Stimulated activated naive CD4-positive, alpha-beta T cell (primary cell): ENCODE measurements at regions not wholly inside any gene's neighbourhood (a gene's known extent, or its start where the extent isn't known, plus 50 kb on each side); places are given as distances from the start of the nearest gene placed in this dataset.

Experiments used
- DNase-seq, 6 experiments: peaks; one replicate each; lab custom pipeline; 2025; lab: John Stamatoyannopoulos, UW

DNA sequence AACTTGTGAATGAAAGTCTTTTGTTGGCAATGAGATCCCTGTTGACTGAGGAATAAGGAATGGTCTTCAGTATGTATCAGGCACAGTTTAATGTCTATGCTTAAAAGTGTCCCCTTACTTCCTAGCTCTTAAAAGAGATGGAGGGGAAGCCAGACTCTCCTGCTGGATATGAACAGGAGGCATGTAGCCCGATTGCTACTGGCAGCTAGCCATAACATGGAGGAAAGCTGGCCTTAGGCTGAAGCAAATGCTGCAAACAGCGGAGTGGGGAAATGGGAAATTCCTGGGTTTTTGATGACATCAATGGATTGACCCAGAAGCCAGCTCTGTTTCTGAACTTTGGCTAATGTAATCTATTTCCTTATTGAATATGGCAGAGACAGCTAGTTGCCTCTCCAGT is 266.1 kb downstream of the SLC4A3 start:
- DNase-seq = no peak

DNA sequence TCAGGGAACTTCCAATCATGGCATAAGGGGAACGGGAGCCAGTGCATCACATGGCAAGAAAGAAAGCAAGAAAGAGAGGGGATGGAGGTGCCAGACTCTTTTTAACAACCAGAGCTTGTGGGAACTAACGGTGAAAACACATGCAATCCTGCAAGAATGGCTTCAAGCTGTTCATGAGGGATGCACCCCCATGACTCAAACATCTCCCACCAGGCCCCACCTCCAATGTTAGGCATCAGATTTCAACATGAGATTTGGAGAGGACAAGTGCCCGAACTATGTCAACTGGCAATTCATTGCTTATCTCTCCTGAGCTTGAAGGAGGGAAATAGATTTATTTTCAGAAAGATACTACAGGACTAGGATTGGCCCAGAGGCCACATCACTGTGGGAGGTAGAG is 270.0 kb downstream of the SLC4A3 start:
- DNase-seq = no peak

DNA sequence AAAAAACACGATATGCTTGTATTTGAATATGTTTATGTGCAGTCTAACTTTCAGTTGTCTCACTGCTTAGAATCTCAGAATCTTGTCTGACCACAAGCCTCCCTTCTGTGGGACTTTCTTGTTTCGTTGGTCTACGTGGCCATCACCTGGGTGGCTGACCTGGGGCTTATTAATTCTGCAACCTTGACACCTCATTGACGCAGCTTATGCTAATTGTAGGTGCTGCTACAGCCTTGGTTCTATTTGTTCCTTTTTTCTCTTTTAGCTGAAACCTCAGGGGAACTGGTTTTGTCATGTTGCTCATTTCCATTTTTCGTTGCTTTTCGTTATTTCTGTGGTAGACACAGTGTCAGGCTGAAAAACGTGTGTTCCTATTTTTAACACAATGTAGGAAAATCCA is 273.7 kb downstream of the SLC4A3 start:
- no peak for DNase-seq

DNA sequence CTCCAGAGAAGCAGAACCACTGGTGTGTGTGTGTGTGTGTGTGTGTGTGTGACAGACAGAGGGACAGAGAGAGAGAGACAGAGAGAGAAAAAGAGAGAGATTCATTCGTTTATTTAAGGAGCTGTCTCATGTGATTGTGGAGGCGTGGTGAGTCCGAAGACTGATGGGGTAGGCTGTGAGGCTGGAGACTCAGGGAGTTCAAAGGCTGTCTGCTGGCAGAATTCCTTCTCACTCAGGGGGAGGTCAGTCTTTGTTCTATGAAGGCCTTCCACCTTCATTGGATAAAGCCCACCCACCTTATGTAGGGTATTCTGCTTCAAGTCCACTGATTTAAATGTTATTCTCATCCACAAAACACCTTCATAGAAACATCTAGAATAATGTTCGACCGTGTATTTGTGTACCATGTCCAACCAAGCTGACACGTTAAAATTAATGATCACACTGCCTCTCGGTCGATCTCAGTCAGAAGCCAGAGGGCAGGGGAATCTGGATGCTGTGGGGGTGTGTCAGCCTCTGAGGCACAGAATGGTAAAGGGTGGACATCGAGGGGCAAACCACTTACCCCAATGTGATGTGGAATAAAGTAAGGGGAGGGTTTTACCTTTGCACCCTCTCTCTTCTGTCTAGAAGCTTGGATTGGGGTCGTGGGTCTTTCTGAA is 275.6 kb downstream of the SLC4A3 start:
- no peak for DNase-seq

DNA sequence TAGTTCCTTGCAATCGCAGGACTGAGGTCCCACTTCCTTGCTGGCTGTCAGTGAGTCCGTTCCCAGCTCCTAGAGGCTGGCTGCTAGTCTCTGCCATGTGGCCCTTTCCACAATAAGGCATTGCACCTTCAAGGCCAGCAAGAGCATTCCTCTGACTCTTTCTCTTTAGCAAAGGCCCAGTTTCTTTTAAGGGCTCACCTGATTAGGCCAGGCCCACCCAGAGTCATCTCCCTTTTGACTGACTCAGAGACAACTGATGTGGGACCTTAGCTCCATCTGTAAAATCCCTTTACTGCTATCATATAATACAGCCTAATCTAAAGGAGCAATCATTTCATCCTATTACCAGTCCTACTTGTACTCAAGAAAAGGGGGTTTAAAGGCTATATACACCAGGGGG is 278.2 kb downstream of the SLC4A3 start:
- no peak for DNase-seq

DNA sequence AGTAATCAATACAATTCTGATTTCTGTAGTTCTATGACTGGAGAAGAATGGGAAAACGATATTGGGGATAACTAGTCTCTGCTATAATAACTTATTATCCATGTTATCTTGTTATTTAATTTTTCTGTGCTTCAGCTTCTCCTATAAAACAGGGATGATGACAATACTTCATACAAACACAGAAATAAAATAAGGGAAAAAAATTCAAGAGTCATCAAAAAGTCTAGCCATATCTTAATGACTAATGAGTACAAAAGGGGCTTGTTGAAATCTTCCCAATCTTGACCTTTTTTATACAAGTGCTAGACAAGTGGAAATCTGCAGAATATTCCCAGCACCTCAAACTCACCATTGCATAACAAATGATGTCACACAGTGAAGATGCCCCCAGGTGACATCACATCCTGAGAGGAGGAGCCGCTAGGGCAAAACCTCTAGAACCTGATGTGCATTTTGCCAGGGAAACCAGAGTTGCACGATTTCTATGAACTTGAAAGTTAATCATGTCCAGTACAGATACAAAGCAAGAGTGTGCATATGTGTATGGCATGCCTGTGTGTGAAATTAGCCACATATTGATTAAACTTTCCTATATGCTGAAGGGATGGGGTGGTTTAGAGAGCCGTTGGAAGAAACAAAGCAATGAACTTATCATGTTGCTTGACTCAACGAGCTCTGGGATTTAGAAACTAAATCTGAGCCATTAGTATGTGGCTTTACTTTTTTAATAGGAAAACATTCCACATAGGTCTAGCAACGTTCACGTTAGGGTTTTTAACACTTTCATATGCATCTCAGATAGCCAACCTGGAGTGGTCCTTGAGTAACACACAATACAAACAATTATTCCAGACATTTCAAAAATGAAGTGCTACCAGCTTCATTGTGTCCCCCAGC is 278.9 kb downstream of the SLC4A3 start:
- no peak for DNase-seq

DNA sequence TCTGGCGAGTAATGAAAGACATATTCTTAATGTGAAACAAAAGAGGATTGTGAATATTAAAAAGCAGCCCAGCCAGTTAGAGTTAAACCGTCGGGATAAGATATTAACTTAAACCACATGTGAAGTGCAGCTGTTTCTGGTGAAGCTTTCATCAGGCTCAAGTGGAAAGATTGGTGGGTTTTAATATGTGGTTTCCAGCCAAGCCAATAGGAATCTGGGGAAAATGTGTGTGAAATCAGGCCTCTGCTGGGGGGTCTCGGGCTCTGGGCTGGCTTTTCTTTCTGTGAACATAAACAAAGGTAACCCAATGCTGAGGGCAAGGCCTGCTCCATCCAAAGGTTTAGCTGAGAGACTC is 279.6 kb downstream of the SLC4A3 start:
- DNase-seq = no peak

DNA sequence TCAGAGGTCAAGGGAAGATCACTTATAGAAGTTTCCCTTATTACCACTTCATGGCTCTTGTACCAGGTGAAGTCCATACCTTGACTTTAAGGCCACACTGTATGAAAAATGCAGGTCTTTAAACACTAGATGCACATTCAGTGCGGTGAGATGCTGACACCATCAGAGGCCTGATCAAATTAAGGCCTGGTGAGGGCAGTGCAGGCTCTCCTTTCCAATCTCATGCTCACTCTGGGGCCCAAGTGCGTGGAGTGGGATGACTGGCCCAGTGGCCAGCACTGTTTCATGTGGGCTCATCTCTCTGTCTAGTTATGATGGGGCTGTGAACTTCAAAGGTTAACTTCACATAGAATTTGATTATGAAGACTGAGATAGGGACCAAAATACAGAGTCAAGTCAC is 281.1 kb downstream of the SLC4A3 start:
- no peak for DNase-seq

DNA sequence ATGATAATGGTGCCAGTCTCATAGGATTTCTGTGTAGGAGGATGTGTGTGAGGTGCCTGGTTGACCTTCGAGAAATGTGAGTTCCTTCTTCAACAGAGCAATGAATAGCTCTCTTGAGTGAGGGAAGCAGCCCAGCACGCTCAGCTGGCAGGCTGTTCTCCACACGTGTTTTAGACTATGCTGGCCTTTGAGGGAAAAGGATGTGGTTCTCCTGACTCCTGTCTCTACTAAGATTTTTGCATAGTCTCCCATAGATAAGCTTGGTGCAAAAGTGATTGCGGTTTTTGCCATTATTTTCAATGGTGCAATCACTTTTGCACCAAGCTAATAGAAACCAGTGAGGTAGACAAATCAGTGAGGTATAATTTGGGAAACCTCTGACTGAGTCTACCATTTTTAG is 284.1 kb downstream of the SLC4A3 start:
- no peak for DNase-seq

DNA sequence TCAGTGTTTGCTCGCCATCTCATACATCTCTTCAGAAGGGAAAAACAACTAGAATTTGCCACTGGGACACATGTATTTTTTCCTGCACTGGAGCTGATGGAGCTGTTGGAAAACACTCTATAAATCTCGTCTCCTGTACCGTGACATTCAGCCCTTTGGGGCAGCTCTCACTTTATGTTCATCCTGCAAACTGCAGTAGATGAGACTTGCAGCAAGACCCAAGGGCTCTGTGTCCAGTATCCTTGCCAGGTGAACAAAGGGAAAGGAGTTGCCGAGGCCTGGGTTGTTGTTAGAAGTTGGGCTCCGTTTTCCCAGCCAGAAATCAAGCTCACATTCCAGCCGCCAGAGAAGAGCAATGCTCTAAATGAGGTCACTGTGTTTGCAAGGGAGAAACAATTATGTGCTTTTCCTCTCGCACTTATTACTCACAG is 285.1 kb downstream of the SLC4A3 start:
- DNase-seq = no peak

DNA sequence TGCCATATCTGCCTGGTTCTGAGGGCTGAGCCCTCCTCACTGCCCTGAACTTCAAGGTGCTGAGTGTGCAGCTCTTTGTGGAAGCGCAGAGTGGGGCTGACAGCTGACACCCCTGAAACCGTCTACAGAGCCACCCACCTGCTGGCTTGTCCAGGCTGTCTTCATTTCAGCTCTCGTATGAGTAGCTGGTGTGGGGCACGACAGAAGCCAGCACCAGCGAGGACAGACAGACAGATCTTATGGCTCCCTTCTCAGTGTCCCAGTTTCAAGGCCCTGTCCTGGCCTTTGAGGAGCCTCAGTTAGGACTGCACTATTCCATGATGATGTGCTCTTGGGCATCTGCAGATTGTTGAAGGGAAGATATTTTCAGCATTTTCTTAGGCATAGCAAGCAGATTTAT is 287.1 kb downstream of the SLC4A3 start:
- no peak for DNase-seq

DNA sequence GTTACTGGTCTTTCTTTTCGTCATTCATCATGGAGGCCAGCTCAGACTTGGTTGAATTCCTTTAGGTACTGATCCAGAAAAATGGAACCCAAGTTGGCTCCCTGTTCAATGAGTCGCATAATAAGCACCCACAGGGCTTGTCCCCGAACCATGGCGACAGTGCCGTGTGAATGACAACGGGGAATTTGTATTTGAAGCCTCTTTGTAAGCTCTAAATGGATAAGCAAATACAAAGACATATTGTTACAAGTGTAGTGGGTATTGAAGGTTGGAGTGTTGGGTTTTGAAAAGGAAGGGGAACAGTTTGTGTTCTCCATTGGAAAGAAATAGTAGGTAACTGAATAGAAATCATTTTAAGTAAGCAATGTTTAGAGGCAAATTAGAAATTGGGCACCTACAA is 288.9 kb downstream of the SLC4A3 start:
- no peak for DNase-seq

DNA sequence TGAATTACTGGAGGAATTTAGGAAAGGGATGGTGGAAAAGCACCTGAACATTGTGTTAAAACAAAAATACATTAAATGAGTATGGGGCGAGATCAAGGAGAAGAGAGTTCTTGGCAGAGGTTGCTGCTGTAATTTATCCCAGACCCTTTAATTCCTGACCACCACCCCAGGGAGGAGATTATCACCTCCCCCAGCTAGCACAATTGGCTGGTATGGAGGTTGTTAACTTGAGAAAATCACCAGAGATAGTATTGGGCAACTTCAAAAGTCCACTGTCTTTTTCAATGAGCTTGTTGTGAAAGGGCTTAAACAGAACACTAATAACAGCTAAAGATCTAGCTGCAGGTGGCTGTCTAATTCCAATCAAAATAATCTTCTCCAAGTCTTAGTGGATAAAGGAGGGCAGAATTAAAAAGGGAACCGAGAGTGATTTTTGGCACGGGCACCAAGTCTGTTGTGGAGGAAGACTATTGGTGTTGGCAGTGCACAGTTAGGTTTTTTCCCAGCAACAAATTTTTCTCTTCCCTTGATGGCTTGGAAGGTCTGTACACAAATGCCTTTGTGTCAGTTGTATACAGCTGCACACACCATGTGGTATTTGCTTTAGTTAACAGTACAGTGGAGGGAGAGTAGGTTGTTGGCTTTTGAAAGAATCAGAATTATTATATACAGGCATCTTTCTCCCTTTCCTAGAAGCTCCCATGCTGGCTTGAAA is 289.5 kb downstream of the SLC4A3 start:
- no peak for DNase-seq

DNA sequence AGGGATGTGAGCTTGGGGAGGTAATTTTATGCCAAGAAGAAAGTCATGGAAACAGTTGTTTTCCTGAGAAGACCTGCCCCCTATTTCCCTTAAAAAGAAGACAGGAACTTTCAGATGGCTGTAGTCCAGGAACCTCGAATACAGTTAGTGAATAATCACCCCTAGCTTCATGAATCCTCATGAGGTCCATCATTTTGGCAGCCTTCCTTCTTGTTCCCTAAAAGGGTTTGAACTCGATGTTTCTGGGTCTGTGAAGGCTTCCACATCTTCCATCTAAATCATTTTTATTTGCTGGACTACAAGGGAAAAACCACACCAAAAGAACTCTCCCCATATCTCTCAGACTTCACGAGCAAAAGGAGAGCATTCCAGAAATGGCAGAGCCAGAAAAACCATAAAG is 290.8 kb downstream of the SLC4A3 start:
- DNase-seq = no peak

DNA sequence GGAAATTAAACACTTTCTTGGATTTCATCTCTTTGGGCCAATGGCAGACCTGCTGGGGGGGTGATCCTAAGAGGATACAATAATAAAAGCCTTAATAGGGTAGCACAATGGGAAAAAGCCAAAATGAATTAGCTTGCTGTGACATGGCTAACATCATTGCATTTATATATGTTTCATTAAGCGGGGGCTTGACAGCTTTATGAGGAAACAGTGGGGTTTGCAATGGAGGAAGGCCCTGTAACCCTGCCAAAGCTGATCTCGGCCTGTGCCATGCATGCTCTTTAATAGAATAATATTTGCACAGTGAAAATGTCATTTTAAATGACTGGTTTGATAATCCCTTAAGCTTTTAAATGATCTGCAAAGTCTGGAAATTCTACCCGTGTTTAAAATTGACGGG is 291.5 kb downstream of the SLC4A3 start:
- DNase-seq = no peak

DNA sequence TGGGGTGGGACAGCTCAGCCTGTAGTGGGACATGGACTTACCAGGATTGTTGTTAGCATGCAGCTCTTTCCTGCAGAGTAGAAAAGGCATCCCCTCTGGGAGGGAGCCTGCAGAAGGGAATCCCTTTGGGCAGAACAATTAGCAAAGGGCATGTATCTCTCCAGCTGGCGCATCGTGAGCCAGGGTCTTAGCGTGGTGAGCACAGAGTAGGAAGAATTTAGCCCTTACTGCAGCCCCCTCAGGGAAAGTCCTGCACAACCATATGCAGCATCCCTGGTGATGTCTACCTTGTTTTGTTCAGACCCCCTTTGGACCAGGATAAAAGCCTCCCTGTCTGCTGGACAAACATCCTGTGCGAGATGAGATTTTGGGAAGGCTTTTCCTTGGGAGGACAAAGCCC is 292.1 kb downstream of the SLC4A3 start:
- DNase-seq = no peak

DNA sequence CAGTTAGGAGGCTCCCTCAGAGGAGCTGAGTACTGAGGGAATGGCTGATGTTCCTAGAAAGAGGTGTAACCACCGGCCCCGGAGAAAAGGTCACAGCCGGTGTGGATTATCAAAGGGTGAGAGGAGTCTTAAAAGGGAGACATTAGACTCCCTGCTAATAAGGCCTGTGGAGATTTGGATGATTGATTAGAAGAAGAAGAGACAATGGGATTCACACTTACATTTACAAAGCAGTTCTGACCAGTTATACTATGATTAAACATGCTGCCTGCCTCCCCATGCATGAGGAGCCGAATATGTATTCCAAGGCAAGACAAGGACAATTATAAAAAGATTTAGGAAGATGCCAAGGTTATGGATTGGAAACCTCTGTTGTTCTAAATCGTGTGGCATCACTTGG is 302.4 kb downstream of the SLC4A3 start:
- DNase-seq = no peak

DNA sequence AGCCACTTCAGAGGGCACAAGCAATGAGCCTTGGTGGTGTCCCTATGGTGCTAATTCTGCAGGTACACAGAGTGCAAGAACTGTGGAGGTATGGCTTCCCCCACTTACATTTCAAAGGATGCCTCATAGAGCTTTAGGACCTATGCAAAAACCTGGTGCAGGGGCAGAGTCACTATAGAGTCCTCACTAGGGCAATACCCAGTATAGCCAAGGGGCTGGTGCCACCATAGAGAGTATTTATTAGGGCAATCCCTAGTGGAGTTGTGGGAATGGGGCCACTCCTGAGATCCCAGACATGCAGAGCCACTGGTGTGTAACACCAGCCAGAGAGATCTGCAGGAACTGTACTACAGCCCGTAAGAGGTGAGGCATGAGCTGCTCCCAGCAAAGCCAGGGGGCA is 312.2 kb downstream of the SLC4A3 start:
- DNase-seq = no peak

DNA sequence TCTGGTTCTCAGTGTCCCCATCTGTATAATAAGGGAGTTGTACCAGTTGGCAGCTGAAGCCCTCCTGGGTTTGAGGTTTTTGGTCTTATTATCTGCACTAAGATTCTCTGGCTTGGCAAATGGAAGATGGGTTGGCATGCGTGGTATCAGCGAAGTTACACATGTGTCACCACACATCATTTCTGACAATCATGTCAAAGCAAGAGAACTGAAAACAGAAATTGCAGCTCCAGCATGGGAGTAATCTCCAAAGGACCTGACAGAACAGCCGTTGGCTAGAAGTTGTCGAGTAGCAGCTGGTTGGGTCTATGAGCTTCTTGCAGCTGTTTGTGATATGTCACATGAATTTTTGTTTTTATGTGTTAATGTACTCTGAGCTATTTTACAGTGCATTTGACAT is 317.4 kb downstream of the SLC4A3 start:
- DNase-seq = no peak

DNA sequence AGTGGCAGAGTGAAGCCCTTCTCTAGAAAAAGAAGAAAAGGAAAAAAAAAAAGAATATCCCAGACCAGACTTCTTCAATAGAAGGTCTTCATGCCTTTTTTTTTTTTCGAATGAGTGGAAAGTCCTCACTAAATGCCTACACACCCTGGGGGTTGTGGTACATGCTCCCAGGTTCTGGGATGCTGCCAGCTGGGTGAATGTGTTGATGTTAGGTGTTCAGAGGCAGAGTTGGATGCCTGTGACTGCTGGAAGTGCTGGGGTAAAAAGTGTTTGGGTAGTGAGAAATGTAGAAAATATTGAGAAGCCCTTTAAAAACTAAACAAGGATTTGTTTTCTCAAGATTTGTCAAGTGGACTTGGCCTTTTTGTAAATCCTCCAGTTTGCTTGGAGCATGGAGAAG is 318.6 kb downstream of the SLC4A3 start:
- DNase-seq = no peak

DNA sequence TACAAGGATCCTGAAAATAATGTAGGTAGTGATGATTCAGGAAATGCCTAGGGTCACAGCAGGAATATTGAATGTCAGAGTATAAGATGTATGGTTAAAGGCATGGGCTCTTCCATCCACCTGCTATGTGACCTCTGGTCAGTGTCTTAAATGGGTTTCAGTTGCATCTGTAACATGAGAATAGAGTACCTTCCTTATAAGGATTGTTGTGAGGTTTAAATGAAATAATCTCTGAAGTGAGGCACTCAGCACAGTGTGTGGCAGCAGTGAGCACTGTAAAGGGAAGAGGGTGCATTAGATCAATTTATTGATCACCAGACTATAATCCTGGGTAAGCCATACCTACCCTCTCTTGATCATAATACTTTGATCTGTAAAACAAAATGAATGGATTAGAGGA is 319.1 kb downstream of the SLC4A3 start:
- DNase-seq = no peak

DNA sequence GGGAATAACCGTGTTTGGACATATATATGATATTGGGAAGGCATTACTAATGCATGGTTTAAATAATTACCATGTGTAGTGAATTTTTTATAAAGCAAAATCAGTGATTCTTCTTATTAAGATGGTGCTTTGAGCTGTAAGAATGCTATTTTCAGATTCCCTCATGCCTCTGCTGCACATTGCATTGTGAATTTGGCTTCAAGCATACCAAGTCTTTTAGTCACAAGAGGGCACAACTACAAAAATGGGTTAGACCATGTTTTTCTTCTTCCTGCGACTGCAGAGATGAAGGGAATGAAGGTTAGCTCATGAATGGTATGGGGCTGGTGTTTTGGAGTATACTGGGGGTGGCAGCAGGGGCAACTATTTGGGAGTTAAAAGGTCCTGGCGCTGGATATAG is 320.1 kb downstream of the SLC4A3 start:
- DNase-seq = no peak

DNA sequence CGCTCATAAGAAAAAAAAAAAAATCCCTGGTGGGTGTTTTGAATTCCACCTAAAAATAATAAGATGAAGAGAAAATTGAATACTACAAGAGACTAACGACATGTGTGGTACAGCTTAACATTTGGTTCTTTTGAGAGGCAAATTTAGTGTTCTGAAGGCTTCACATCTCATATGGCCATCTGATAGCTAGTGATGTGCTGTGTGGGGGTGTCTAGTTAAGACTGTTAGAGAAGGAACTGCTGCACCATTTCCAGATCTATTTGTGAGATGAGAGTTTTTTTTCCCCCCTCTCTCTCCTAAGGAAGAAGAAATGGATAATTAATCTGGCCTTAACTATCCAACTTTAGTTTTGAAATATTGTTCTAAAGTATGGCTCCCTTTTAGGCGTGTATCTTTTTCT is 321.6 kb downstream of the SLC4A3 start:
- no peak for DNase-seq
